H1 (cell line): ENCODE measurements at regions not wholly inside any gene's neighbourhood (a gene's known extent, or its start where the extent isn't known, plus 50 kb on each side); places are given as distances from the start of the nearest gene placed in this dataset.

Experiments
- CTCF ChIA-PET: fragments of 300-600 bp; sonication (Branson Sonifier 250); formaldehyde crosslinking; loops from one replicate; lab custom pipeline; 2021; ENCODE audit not compliant: partially characterized antibody; lab: Charles Lee
- POLR2A ChIA-PET: fragments of 300-600 bp; sonication (Branson Sonifier 250); formaldehyde crosslinking; loops from one replicate; lab custom pipeline; 2021; ENCODE audit warnings: inconsistent platforms; ENCODE audit not compliant: partially characterized antibody; lab: Charles Lee
- DNase-seq, 2 experiments: peaks; one replicate each; pipeline versions ENCODE4 v3.0.0 to v3.0.0-alpha.2; 2010 to 2022; ENCODE audit warnings: low spot score in 2 of 2, low read depth in 1 of 2, mixed read lengths in 1 of 2
- FAIRE-seq: peaks from 2 replicates; lab custom pipeline; 2011; peaks lifted over from hg19 to GRCh38; lab: Jason Lieb, UNC
- H2AFZ ChIP-seq: 2 replicates; pipeline ENCODE4 v1.8.1; 2012; ENCODE audit warnings: low read length, inconsistent platforms
- H2AK5ac ChIP-seq: 2 replicates; pipeline ENCODE4 v1.6.1; 2013; ENCODE audit warnings: low read depth, low read length
- H2BK120ac ChIP-seq: replicated peaks from 2 replicates; pipeline ENCODE3; 2013; ENCODE audit warnings: low read depth, low read length, inconsistent platforms
- H2BK12ac ChIP-seq: 2 replicates; pipeline ENCODE4 v1.6.1; 2013; ENCODE audit warnings: low read depth, low read length
- H2BK15ac ChIP-seq: 2 replicates; pipeline ENCODE4 v1.6.1; 2013; ENCODE audit warnings: low read length
- H2BK20ac ChIP-seq: 2 replicates; pipeline ENCODE4 v1.6.1; 2013; ENCODE audit warnings: low read length
- H2BK5ac ChIP-seq: 2 replicates; pipeline ENCODE4 v1.6.1; 2013; ENCODE audit warnings: low read depth, low read length
- H3K14ac ChIP-seq: 2 replicates; pipeline ENCODE4 v1.6.1; 2013; ENCODE audit warnings: inconsistent platforms; ENCODE audit not compliant: insufficient read length
- H3K18ac ChIP-seq: 2 replicates; pipeline ENCODE4 v1.6.1; 2013; ENCODE audit warnings: low read length; ENCODE audit errors: extremely low read depth
- H3K23ac ChIP-seq: 2 replicates; pipeline ENCODE4 v1.6.1; 2013; ENCODE audit warnings: inconsistent platforms; ENCODE audit not compliant: insufficient read length
- H3K23me2 ChIP-seq: 2 replicates; pipeline ENCODE4 v1.6.1; 2013; ENCODE audit warnings: low read depth, low read length
- H3K27ac ChIP-seq: 2 replicates; pipeline ENCODE4 v1.6.1; 2011; ENCODE audit warnings: low read depth, low read length, inconsistent platforms
- H3K27me3 ChIP-seq, 4 experiments: replicated peaks in 1 of 4; 1 replicate in 1 of 4; 2 replicates in 3 of 4; pipeline versions ENCODE4 v1.6.1 to v1.8.1; 2011 to 2013; ENCODE audit warnings: low read length in 3 of 4, mild to moderate bottlenecking in 3 of 4, inconsistent platforms in 2 of 4, mixed read lengths in 2 of 4, moderate library complexity in 1 of 4; ENCODE audit not compliant: control insufficient read depth in 3 of 4, insufficient read depth in 3 of 4; ENCODE audit errors: extremely low read depth in 1 of 4
- H3K36me3 ChIP-seq, 4 experiments: 2 replicates each; pipeline versions ENCODE4 v1.6.1 to v1.8.1; 2011 to 2013; ENCODE audit warnings: mild to moderate bottlenecking in 4 of 4, low read length in 3 of 4, moderate library complexity in 2 of 4, control low read depth in 1 of 4, inconsistent platforms in 1 of 4; ENCODE audit not compliant: insufficient read depth in 4 of 4, control insufficient read depth in 2 of 4
- H3K4ac ChIP-seq: replicated peaks from 2 replicates; pipeline ENCODE3; 2013; ENCODE audit warnings: low read length, low read depth, mixed read lengths, inconsistent platforms; ENCODE audit not compliant: insufficient read length
- H3K4me1 ChIP-seq, 4 experiments: replicated peaks in 1 of 4; 1 replicate in 1 of 4; 2 replicates in 3 of 4; pipeline versions ENCODE4 v1.6.1 to v1.8.1; 2011 to 2013; ENCODE audit warnings: low read length in 3 of 4, inconsistent platforms in 2 of 4, mixed read lengths in 1 of 4; ENCODE audit not compliant: insufficient read depth in 4 of 4, control insufficient read depth in 3 of 4
- H3K4me2 ChIP-seq, 2 experiments: 2 replicates each; pipeline versions ENCODE4 v1.6.1 to v1.8.1; 2011 to 2013; ENCODE audit warnings: low read depth in 2 of 2, low read length in 2 of 2, control low read depth in 1 of 2, inconsistent platforms in 1 of 2, mild to moderate bottlenecking in 1 of 2; ENCODE audit not compliant: insufficient read depth in 1 of 2
- H3K4me3 ChIP-seq, 4 experiments: fragments of 200-600, 300-600 bp in 1 of 4; sonication (generic), shearing (Covaris generic), sonication (Bioruptor Twin) in 1 of 4; 2 replicates each; pipeline versions ENCODE4 v1.5.1 to v1.8.1; 2011 to 2016; ENCODE audit warnings: low read length in 4 of 4, low read depth in 3 of 4, control low read depth in 2 of 4, inconsistent platforms in 2 of 4, mild to moderate bottlenecking in 2 of 4, mixed read lengths in 1 of 4, moderate library complexity in 1 of 4; ENCODE audit not compliant: insufficient read depth in 2 of 4; ENCODE audit errors: extremely low read depth in 1 of 4
- H3K56ac ChIP-seq: replicated peaks from 2 replicates; pipeline ENCODE3; 2013; ENCODE audit warnings: low read depth, mild to moderate bottlenecking, mixed read lengths, low read length, inconsistent platforms; ENCODE audit not compliant: insufficient read length
- H3K79me1 ChIP-seq: 2 replicates; pipeline ENCODE4 v1.6.1; 2013; ENCODE audit warnings: low read depth, low read length, control low read depth
- H3K79me2 ChIP-seq, 2 experiments: 2 replicates each; pipeline versions ENCODE4 v1.6.1 to v1.8.1; 2012 to 2013; ENCODE audit warnings: low read length in 2 of 2, mild to moderate bottlenecking in 2 of 2, inconsistent platforms in 1 of 2; ENCODE audit not compliant: insufficient read depth in 2 of 2, control insufficient read depth in 1 of 2
- H3K9ac ChIP-seq, 4 experiments: replicated peaks in 1 of 4; 1 replicate in 1 of 4; 2 replicates in 3 of 4; pipeline versions ENCODE4 v1.6.1 to v1.8.1; 2011 to 2013; ENCODE audit warnings: low read depth in 3 of 4, low read length in 3 of 4, control low read depth in 2 of 4, mild to moderate bottlenecking in 2 of 4, moderate library complexity in 2 of 4, inconsistent platforms in 1 of 4; ENCODE audit errors: extremely low read depth in 1 of 4
- H3K9me3 ChIP-seq, 2 experiments: 2 replicates each; pipeline versions ENCODE4 v1.6.1 to v1.8.1; 2012 to 2013; ENCODE audit warnings: mild to moderate bottlenecking in 2 of 2, moderate library complexity in 2 of 2, control low read depth in 1 of 2, inconsistent platforms in 1 of 2, low read depth in 1 of 2, low read length in 1 of 2, mixed read lengths in 1 of 2; ENCODE audit not compliant: insufficient read depth in 2 of 2
- H4K20me1 ChIP-seq, 2 experiments: replicated peaks in 1 of 2; 2 replicates each; pipeline versions ENCODE3 to v1.8.1; 2011 to 2013; ENCODE audit warnings: inconsistent platforms in 2 of 2, low read length in 2 of 2, mild to moderate bottlenecking in 1 of 2; ENCODE audit not compliant: insufficient read depth in 2 of 2, control insufficient read depth in 1 of 2
- H4K5ac ChIP-seq: 2 replicates; pipeline ENCODE4 v1.6.1; 2013; ENCODE audit warnings: low read length, low read depth, mixed read lengths, inconsistent platforms; ENCODE audit not compliant: insufficient read length
- H4K8ac ChIP-seq: 2 replicates; pipeline ENCODE4 v1.8.0; 2013; ENCODE audit warnings: mild to moderate bottlenecking, moderate library complexity, low read length, inconsistent platforms; ENCODE audit not compliant: insufficient read depth; ENCODE audit errors: extremely low read depth
- H4K91ac ChIP-seq: replicated peaks from 2 replicates; pipeline ENCODE3; 2013; ENCODE audit warnings: low read length, mixed read lengths, inconsistent platforms; ENCODE audit not compliant: insufficient read length
- CEBPB ChIP-seq: IDR thresholded peaks from 2 replicates; pipeline ENCODE4 v1.6.1; 2012; ENCODE audit warnings: low read depth, low read length
- EGR1 ChIP-seq: IDR thresholded peaks from 2 replicates; pipeline ENCODE4 v1.6.1; 2011; ENCODE audit warnings: low read depth, low read length, borderline replicate concordance
- EZH2 ChIP-seq: fragments of 200-600 bp; sonication (generic); IDR thresholded peaks from 2 replicates; pipeline ENCODE4 v1.7.1; 2012; ENCODE audit warnings: low read depth, mild to moderate bottlenecking, moderate library complexity, low read length, inconsistent platforms; ENCODE audit not compliant: severe bottlenecking
- PHF8 ChIP-seq: fragments of 200-600 bp; sonication (generic); conservative IDR thresholded peaks from 2 replicates; pipeline ENCODE4 v1.7.1; 2012; ENCODE audit warnings: low read depth, mild to moderate bottlenecking, inconsistent platforms, low read length, moderate library complexity
- TAF7 ChIP-seq: optimal IDR thresholded peaks from 2 replicates; pipeline ENCODE3; 2011; ENCODE audit warnings: low read depth, mild to moderate bottlenecking, inconsistent platforms, low read length, moderate library complexity, borderline replicate concordance
- whole genome bisulfite sequencing, 2 experiments: shearing (Covaris generic) in 1 of 2; methylation state at CpG; one replicate each; pipeline versions ENCODE4 v1.1.6 to v1.1.7; 2013 to 2015; ENCODE audit warnings: low lambda C conversion rate in 2 of 2, mixed read lengths in 2 of 2, inconsistent platforms in 1 of 2, low coverage in 1 of 2, missing lambda C conversion rate in 1 of 2; ENCODE audit not compliant: insufficient replicate concordance in 2 of 2, insufficient coverage in 1 of 2, insufficient read length in 1 of 2; ENCODE audit errors: extremely low coverage in 1 of 2, missing lambda C conversion rate in 1 of 2; 5-methylcytosine and 5-hydroxymethylcytosine counted together

GRCh38 chr11:36885154-36885553, 287.1 kb upstream of the RAG2 start:
- POLR2A ChIA-PET, result no interaction called here
- Histone ChIP-seq H3K14ac (no peak overlapping the region), H3K4ac (no peak overlapping the region)

More at GRCh38 chr11:36885154-36885553, 287.1 kb upstream of the RAG2 start:
- H3K9ac ChIP-seq, result no peak overlapping the region
- H3K27ac ChIP-seq, result no peak overlapping the region
- H2BK120ac ChIP-seq, result no peak overlapping the region
- no peak overlapping the region; the same call in 1 of the 2 replicates for H2BK5ac ChIP-seq
- H3K23ac ChIP-seq, result no peak overlapping the region
- H2BK20ac ChIP-seq, result no peak overlapping the region
- FAIRE-seq (no peak), DNase-seq (no peak)
- H4K8ac ChIP-seq, result no peak overlapping the region
- no peak overlapping the region for H4K91ac ChIP-seq
- no peaks in the 10 kb centered on the region for H3K4me1 ChIP-seq
- no peak overlapping the region for H3K4me3 ChIP-seq
- TF ChIP-seq PHF8 (no peak), TAF7 (no peak), EGR1 (no peak), CEBPB (no peak), EZH2 (no peak)
- no peaks in the 10 kb centered on the region for H3K79me2 ChIP-seq
- no peaks in the 10 kb centered on the region for H4K20me1 ChIP-seq
- no peaks in the 10 kb centered on the region for H3K23me2 ChIP-seq
- H3K18ac ChIP-seq, result no peak overlapping the region
- no peak overlapping the region for H3K4me2 ChIP-seq
- H3K36me3 ChIP-seq, result no peaks in the 10 kb centered on the region
- no peaks in the 10 kb centered on the region for H3K27me3 ChIP-seq
- H3K56ac ChIP-seq, result no peak overlapping the region
- no peak overlapping the region for H2BK15ac ChIP-seq
- no peaks in the 10 kb centered on the region for H3K79me1 ChIP-seq
- H2AK5ac ChIP-seq, result no peak overlapping the region
- H2BK12ac ChIP-seq, result no peak overlapping the region
- CTCF ChIA-PET, result no interaction called here
- no peak overlapping the region for H2AFZ ChIP-seq
- no peak overlapping the region for H4K5ac ChIP-seq
- 96% methylated on average over 3 of the region's 3 CpGs; no CpG with 5 or more reads in 1 of the 2 experiments for WGBS, 2 experiments
- no peaks in the 10 kb centered on the region for H3K9me3 ChIP-seq
